ENCODE measurements at regions not wholly inside any gene's neighbourhood (a gene's known extent, or its start where the extent isn't known, plus 50 kb on each side); places are given as distances from the start of the nearest gene placed in this dataset.

GRCh38 chrX:69362856-69363255 is 141.3 kb upstream of the NALF2 start:
- H3K27me3 ChIP-seq (ENCODE audit: control insufficient read depth, insufficient read depth, low read length): no peaks in the 10 kb centered on the region
- H3K27ac ChIP-seq (ENCODE audit: low read length): no peak overlapping the region
- H3K4me1 ChIP-seq (ENCODE audit: control insufficient read depth, low read depth, low read length): peaks cover 14% of the 10 kb centered on the region
- H3K9ac ChIP-seq (ENCODE audit: low read length): no peak overlapping the region
- H3K36me3 ChIP-seq (ENCODE audit: control insufficient read depth, low read depth, low read length): no peaks in the 10 kb centered on the region
- H3K4me3 ChIP-seq (ENCODE audit: low read length): no peak overlapping the region
- no peaks in the 10 kb centered on the region for H3K9me3 ChIP-seq (ENCODE audit: control insufficient read depth, low read depth, low read length)

GRCh38 chrX:69362354-69362753 is 141.8 kb upstream of the NALF2 start:
- Histone ChIP-seq H3K4me1 (ENCODE audit: control insufficient read depth, low read depth, low read length) (peaks cover 16% of the 10 kb centered on the region), H3K4me3 (ENCODE audit: low read length) (no peak overlapping the region), H3K27ac (ENCODE audit: low read length) (no peak overlapping the region), H3K36me3 (ENCODE audit: control insufficient read depth, low read depth, low read length) (no peaks in the 10 kb centered on the region), H3K9ac (ENCODE audit: low read length) (no peak overlapping the region), H3K27me3 (ENCODE audit: control insufficient read depth, insufficient read depth, low read length) (no peaks in the 10 kb centered on the region), H3K9me3 (ENCODE audit: control insufficient read depth, low read depth, low read length) (no peaks in the 10 kb centered on the region)

- Histone ChIP-seq H3K9me3 (ENCODE audit: control insufficient read depth, low read depth, low read length) (no peaks in the 10 kb centered on the region), H3K27me3 (ENCODE audit: control insufficient read depth, insufficient read depth, low read length) (no peaks in the 10 kb centered on the region), H3K27ac (ENCODE audit: low read length) (no peak overlapping the region), H3K36me3 (ENCODE audit: control insufficient read depth, low read depth, low read length) (no peaks in the 10 kb centered on the region), H3K4me1 (ENCODE audit: control insufficient read depth, low read depth, low read length) (peaks cover 21% of the 10 kb centered on the region), H3K9ac (ENCODE audit: low read length) (no peak overlapping the region), H3K4me3 (ENCODE audit: low read length) (no peak overlapping the region)
These were observed 142.7 kb upstream of the NALF2 start for GRCh38 chrX:69361311-69361845.

DNA sequence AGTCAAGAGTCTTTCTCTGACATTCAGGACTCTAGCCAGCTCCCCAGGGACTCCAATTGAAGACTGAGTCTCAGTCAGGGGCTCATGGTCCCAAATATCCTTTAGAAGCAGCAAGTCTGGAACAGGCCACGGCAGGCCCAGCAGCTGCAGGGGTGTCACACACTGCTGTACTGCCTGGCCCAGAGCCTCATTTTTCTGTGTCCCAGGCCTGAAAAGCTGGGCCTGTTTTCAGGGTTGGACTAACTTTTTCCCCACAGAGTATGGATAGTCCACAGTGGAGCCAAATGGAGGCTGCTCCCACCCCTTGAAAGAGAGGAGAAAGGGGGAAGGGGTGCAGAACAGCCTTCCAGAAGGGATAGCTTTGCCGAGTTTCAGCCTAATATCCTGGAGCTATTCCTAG is 146.8 kb upstream of the NALF2 start:
- H3K27me3 ChIP-seq (ENCODE audit: control insufficient read depth, insufficient read depth, low read length): no peaks in the 10 kb centered on the region
- no peak overlapping the region for H3K9ac ChIP-seq (ENCODE audit: low read length)
- H3K36me3 ChIP-seq (ENCODE audit: control insufficient read depth, low read depth, low read length): no peaks in the 10 kb centered on the region
- H3K4me1 ChIP-seq (ENCODE audit: control insufficient read depth, low read depth, low read length): peaks cover 21% of the 10 kb centered on the region
- no peak overlapping the region for H3K27ac ChIP-seq (ENCODE audit: low read length)
- H3K4me3 ChIP-seq (ENCODE audit: low read length): no peak overlapping the region
- no peaks in the 10 kb centered on the region for H3K9me3 ChIP-seq (ENCODE audit: control insufficient read depth, low read depth, low read length)

GRCh38 chrX:69324851-69325250 is 159.6 kb upstream of the PJA1 start:
- Histone ChIP-seq H3K4me1 (ENCODE audit: control insufficient read depth, low read depth, low read length) (peaks cover under 1% of the 10 kb centered on the region), H3K4me3 (ENCODE audit: low read length) (no peak overlapping the region), H3K36me3 (ENCODE audit: control insufficient read depth, low read depth, low read length) (no peaks in the 10 kb centered on the region), H3K27ac (ENCODE audit: low read length) (no peak overlapping the region), H3K27me3 (ENCODE audit: control insufficient read depth, insufficient read depth, low read length) (no peaks in the 10 kb centered on the region), H3K9ac (ENCODE audit: low read length) (no peak overlapping the region), H3K9me3 (ENCODE audit: control insufficient read depth, low read depth, low read length) (no peaks in the 10 kb centered on the region)

GRCh38 chrX:69323786-69324720 is 158.8 kb upstream of the PJA1 start:
- no peak overlapping the region for H3K9ac ChIP-seq (ENCODE audit: low read length)
- H3K9me3 ChIP-seq (ENCODE audit: control insufficient read depth, low read depth, low read length): no peaks in the 10 kb centered on the region
- no peaks in the 10 kb centered on the region for H3K27me3 ChIP-seq (ENCODE audit: control insufficient read depth, insufficient read depth, low read length)
- H3K36me3 ChIP-seq (ENCODE audit: control insufficient read depth, low read depth, low read length): no peaks in the 10 kb centered on the region
- peaks cover 9% of the 10 kb centered on the region for H3K4me1 ChIP-seq (ENCODE audit: control insufficient read depth, low read depth, low read length)
- H3K27ac ChIP-seq (ENCODE audit: low read length): no peak overlapping the region
- H3K4me3 ChIP-seq (ENCODE audit: low read length): no peak overlapping the region

DNA sequence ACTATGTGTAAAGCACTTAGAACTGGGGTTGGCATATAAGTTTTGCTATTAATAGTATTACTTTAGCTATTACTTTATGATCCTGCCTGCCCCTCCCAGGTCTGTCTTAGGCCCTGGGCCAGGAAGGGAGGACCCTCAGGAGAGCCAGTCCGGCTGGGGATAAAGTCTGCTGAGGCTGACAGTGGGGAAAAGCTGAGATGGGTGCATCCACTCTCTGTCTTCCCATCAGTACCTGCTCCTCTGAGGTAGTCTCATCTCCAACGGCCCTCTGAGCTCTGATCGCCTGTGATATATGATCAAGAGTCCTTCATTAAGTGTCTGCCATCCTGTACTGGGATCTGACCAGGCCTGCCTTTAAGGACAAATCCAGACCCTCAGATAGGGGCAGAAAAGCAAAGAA is 156.5 kb upstream of the PJA1 start:
- Histone ChIP-seq H3K4me1 (ENCODE audit: control insufficient read depth, low read depth, low read length) (peaks cover 22% of the 10 kb centered on the region), H3K36me3 (ENCODE audit: control insufficient read depth, low read depth, low read length) (no peaks in the 10 kb centered on the region), H3K4me3 (ENCODE audit: low read length) (no peak overlapping the region), H3K27me3 (ENCODE audit: control insufficient read depth, insufficient read depth, low read length) (no peaks in the 10 kb centered on the region), H3K9me3 (ENCODE audit: control insufficient read depth, low read depth, low read length) (no peaks in the 10 kb centered on the region), H3K9ac (ENCODE audit: low read length) (no peak overlapping the region), H3K27ac (ENCODE audit: low read length) (no peak overlapping the region)

DNA sequence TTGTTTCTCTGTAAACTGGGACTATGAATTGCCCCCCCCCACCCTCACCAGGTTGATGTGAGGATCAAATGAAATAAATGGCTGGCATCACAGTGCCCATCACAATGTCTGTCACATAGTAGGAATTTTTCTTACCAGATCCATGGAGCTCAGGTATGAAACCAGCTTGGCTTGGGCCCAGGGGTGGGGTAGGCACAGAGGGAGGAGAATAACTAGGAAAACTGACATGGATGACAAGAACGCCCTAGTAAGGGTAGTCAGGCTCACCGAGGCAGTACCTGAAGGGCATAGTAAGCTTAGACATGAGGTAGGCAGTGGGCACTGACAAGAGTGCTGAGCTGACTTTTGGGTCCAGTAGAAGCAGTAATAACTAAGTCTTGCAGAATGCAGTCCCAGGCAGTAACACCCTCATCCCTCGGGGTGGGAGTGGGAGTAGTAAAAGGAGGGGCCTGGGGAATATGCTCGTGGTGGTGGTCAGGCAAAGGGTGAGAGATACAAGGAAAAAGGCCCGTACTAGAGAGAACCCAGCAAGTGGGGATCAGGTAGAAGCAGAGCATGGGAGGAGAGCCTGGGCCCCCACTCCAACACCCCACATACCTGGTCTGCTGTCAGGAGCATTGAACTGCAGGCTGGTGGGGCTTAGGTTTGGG is 155.9 kb upstream of the PJA1 start:
- Histone ChIP-seq H3K4me1 (ENCODE audit: control insufficient read depth, low read depth, low read length) (peaks cover 28% of the 10 kb centered on the region), H3K4me3 (ENCODE audit: low read length) (no peak overlapping the region), H3K9ac (ENCODE audit: low read length) (no peak overlapping the region), H3K36me3 (ENCODE audit: control insufficient read depth, low read depth, low read length) (no peaks in the 10 kb centered on the region), H3K27ac (ENCODE audit: low read length) (no peak overlapping the region), H3K27me3 (ENCODE audit: control insufficient read depth, insufficient read depth, low read length) (no peaks in the 10 kb centered on the region), H3K9me3 (ENCODE audit: control insufficient read depth, low read depth, low read length) (no peaks in the 10 kb centered on the region)

DNA sequence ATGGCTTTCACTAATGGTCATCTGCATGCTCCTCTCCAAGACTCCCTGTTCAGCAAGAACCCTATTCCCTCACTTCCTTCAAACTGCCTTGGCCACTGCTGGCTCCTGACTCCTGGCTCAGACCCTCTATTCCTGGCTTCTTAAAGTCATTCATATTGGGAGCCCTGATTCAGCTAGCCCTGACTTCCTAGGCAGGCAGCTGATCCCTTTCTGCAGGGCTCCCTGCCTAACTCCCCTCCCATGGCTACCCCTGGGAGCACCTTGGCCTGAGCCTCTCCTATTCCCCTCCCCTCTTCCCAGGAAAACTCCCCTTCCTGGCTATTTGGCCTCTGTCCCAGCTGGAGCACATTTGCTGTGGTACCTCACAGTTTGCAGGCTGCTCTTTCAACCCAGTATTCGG is 154.9 kb upstream of the PJA1 start:
- no peaks in the 10 kb centered on the region for H3K9me3 ChIP-seq (ENCODE audit: control insufficient read depth, low read depth, low read length)
- H3K4me3 ChIP-seq (ENCODE audit: low read length): no peak overlapping the region
- no peak overlapping the region for H3K27ac ChIP-seq (ENCODE audit: low read length)
- H3K36me3 ChIP-seq (ENCODE audit: control insufficient read depth, low read depth, low read length): no peaks in the 10 kb centered on the region
- peaks cover 37% of the 10 kb centered on the region for H3K4me1 ChIP-seq (ENCODE audit: control insufficient read depth, low read depth, low read length)
- H3K27me3 ChIP-seq (ENCODE audit: control insufficient read depth, insufficient read depth, low read length): no peaks in the 10 kb centered on the region
- no peak overlapping the region for H3K9ac ChIP-seq (ENCODE audit: low read length)

DNA sequence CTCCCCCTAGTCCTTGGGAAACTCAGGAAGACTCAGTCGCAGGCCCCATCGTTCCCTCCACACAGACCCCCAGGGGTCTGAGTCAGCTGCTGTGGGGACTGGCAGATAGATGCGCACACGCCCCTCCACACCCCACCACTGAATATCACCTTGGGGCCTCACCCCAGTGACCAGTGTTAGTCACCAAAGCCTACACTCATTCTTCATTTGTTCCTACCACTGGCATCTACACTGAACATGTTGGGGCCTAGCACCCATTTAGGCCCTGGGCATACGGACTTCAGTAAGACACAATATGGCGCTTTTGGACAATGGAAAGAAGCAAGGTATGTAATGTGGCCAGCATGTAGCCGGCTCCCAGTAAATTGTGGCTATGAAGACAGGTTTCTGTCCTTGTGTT is 154.1 kb upstream of the PJA1 start:
- Histone ChIP-seq H3K36me3 (ENCODE audit: control insufficient read depth, low read depth, low read length) (no peaks in the 10 kb centered on the region), H3K9me3 (ENCODE audit: control insufficient read depth, low read depth, low read length) (no peaks in the 10 kb centered on the region), H3K4me3 (ENCODE audit: low read length) (no peak overlapping the region), H3K9ac (ENCODE audit: low read length) (no peak overlapping the region), H3K27me3 (ENCODE audit: control insufficient read depth, insufficient read depth, low read length) (no peaks in the 10 kb centered on the region), H3K27ac (ENCODE audit: low read length) (no peak overlapping the region), H3K4me1 (ENCODE audit: control insufficient read depth, low read depth, low read length) (peaks cover 43% of the 10 kb centered on the region)

GRCh38 chrX:69318651-69319340 is 153.5 kb upstream of the PJA1 start:
- H3K27me3 ChIP-seq (ENCODE audit: control insufficient read depth, insufficient read depth, low read length): no peaks in the 10 kb centered on the region
- no peaks in the 10 kb centered on the region for H3K36me3 ChIP-seq (ENCODE audit: control insufficient read depth, low read depth, low read length)
- H3K9ac ChIP-seq (ENCODE audit: low read length): no peak overlapping the region
- no peak overlapping the region for H3K4me3 ChIP-seq (ENCODE audit: low read length)
- H3K4me1 ChIP-seq (ENCODE audit: control insufficient read depth, low read depth, low read length): peaks cover 43% of the 10 kb centered on the region
- no peaks in the 10 kb centered on the region for H3K9me3 ChIP-seq (ENCODE audit: control insufficient read depth, low read depth, low read length)
- no peak overlapping the region for H3K27ac ChIP-seq (ENCODE audit: low read length)
